ENCODE measurements at regions not wholly inside any gene's neighbourhood (a gene's known extent, or its start where the extent isn't known, plus 50 kb on each side); places are given as distances from the start of the nearest gene placed in this dataset.
"Not testable (repeated sequence)": the region's sequence is repeated elsewhere in the genome, so short reads cannot be mapped to it uniquely, and the experiment has no call there.

GRCh38 chr6:170139531-170139930, 151.3 kb downstream of the DLL1 start:
- DNase-seq (ENCODE audit: insufficient read length, low spot score) (no peak), FAIRE-seq (no peak)
- TF ChIP-seq PAX5 (IDR thresholded peaks at IDR 0.05; ENCODE audit: insufficient read depth, low read length, severe bottlenecking) (no peak), POLR2A (IDR thresholded peaks at IDR 0.05; ENCODE audit: low read depth, low read length) (no peak)

- not testable (repeated sequence) for DNase-seq (ENCODE audit: insufficient read length, low spot score); FAIRE-seq
These were observed 151.8 kb downstream of the DLL1 start for GRCh38 chr6:170139046-170139445.

GRCh38 chr6:170137911-170138910, 152.7 kb downstream of the DLL1 start:
- DNase-seq (ENCODE audit: insufficient read length, low spot score) (no peak), FAIRE-seq (no peak)
- no peak for TF ChIP-seq SPI1 (IDR thresholded peaks at IDR 0.05; ENCODE audit: low read depth, low read length)
- no peak for TF ChIP-seq POLR2A (IDR thresholded peaks at IDR 0.05; ENCODE audit: low read depth, low read length)

- DNase-seq (ENCODE audit: insufficient read length, low spot score) (no peak), FAIRE-seq (no peak)
- no peak for TF ChIP-seq POLR2A (IDR thresholded peaks at IDR 0.05; ENCODE audit: low read depth, low read length)
- no peak for TF ChIP-seq PAX5 (IDR thresholded peaks at IDR 0.05; ENCODE audit: insufficient read depth, low read length, severe bottlenecking)
- no peak for TF ChIP-seq SPI1 (IDR thresholded peaks at IDR 0.05; ENCODE audit: low read depth, low read length)
- TF ChIP-seq POU2F2 (IDR thresholded peaks at IDR 0.05; ENCODE audit: low read depth, low read length): no peak
- TF ChIP-seq POLR2AphosphoS5 (IDR thresholded peaks at IDR 0.05; ENCODE audit: low read depth, low read length): no peak
- TF ChIP-seq TAF1 (IDR thresholded peaks at IDR 0.05; ENCODE audit: low read depth, low read length): no peak
These were observed 153.5 kb downstream of the DLL1 start for GRCh38 chr6:170137176-170137891.

- TF ChIP-seq POU2F2 (IDR thresholded peaks at IDR 0.05; ENCODE audit: low read depth, low read length): no peak
- TF ChIP-seq POLR2A (IDR thresholded peaks at IDR 0.05; ENCODE audit: low read depth, low read length): no peak
- TF ChIP-seq PAX5 (IDR thresholded peaks at IDR 0.05; ENCODE audit: insufficient read depth, low read length, severe bottlenecking): no peak
- no peak for TF ChIP-seq POLR2AphosphoS5 (IDR thresholded peaks at IDR 0.05; ENCODE audit: low read depth, low read length)
- TF ChIP-seq SPI1 (IDR thresholded peaks at IDR 0.05; ENCODE audit: low read depth, low read length): no peak
- no peak for TF ChIP-seq TAF1 (IDR thresholded peaks at IDR 0.05; ENCODE audit: low read depth, low read length)
- no peak for FAIRE-seq
These were observed 154.2 kb downstream of the DLL1 start for GRCh38 chr6:170136541-170137175.

GRCh38 chr6:170135821-170136471, 154.9 kb downstream of the DLL1 start:
- TF ChIP-seq POLR2A (IDR thresholded peaks at IDR 0.05; ENCODE audit: low read depth, low read length) (no peak), PAX5 (IDR thresholded peaks at IDR 0.05; ENCODE audit: insufficient read depth, low read length, severe bottlenecking) (no peak), SPI1 (IDR thresholded peaks at IDR 0.05; ENCODE audit: low read depth, low read length) (no peak), TAF1 (IDR thresholded peaks at IDR 0.05; ENCODE audit: low read depth, low read length) (no peak), POLR2AphosphoS5 (IDR thresholded peaks at IDR 0.05; ENCODE audit: low read depth, low read length) (no peak), POU2F2 (IDR thresholded peaks at IDR 0.05; ENCODE audit: low read depth, low read length) (no peak)
- FAIRE-seq (no peak), DNase-seq (ENCODE audit: insufficient read length, low spot score) (no peak)

More at GRCh38 chr6:170136541-170137175, 154.2 kb downstream of the DLL1 start:
- DNase-seq (ENCODE audit: insufficient read length, low spot score): no peak

- FAIRE-seq: no peak
- TF ChIP-seq PAX5 (IDR thresholded peaks at IDR 0.05; ENCODE audit: insufficient read depth, low read length, severe bottlenecking) (no peak), POLR2AphosphoS5 (IDR thresholded peaks at IDR 0.05; ENCODE audit: low read depth, low read length) (no peak), SPI1 (IDR thresholded peaks at IDR 0.05; ENCODE audit: low read depth, low read length) (no peak), POLR2A (IDR thresholded peaks at IDR 0.05; ENCODE audit: low read depth, low read length) (no peak)
- DNase-seq (ENCODE audit: insufficient read length, low spot score): no peak
These were observed 155.4 kb downstream of the DLL1 start for GRCh38 chr6:170135461-170135820.

- DNase-seq (ENCODE audit: insufficient read length, low spot score): no peak
- no peak for FAIRE-seq
- TF ChIP-seq TAF1 (IDR thresholded peaks at IDR 0.05; ENCODE audit: low read depth, low read length) (no peak), POLR2AphosphoS5 (IDR thresholded peaks at IDR 0.05; ENCODE audit: low read depth, low read length) (no peak), SPI1 (IDR thresholded peaks at IDR 0.05; ENCODE audit: low read depth, low read length) (no peak), POLR2A (IDR thresholded peaks at IDR 0.05; ENCODE audit: low read depth, low read length) (no peak), PAX5 (IDR thresholded peaks at IDR 0.05; ENCODE audit: insufficient read depth, low read length, severe bottlenecking) (no peak), POU2F2 (IDR thresholded peaks at IDR 0.05; ENCODE audit: low read depth, low read length) (no peak)
These were observed 156.1 kb downstream of the DLL1 start for GRCh38 chr6:170134471-170135440.
